ENCODE measurements at regions not wholly inside any gene's neighbourhood (a gene's known extent, or its start where the extent isn't known, plus 50 kb on each side); places are given as distances from the start of the nearest gene placed in this dataset.

DNA sequence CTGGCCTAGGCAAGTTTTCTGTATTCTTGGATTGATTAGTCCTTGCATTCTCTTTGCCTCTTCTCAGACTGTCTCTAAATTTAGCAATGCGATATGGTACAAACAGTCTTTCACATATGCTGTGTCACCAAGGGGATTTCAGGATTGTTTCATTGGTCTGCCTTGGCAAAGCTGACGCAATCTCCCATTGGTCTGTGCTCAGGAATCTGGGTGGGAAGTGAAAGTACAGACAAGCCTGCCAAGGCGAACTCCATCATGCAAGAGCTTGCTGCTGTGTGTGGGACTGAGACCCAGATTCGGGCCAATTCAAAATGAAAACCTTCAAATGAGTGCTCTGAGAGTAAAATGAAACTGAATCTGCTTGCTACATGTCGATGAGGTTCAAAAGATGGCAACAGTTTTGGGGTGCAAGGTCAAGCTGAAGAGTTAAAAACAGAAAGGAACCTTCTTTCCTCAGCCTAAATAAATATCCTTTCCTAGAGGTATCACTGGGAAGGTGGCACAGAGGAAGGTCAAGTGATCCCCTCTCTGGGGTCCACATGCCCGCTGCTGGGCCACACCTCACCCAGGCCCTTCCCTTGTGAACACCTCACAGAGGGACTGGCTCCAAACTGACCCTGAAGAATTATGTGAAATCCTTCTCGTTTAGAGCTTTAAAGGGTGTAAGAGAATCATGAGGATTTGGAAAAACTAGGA, 198.8 kb upstream of the PREP start:
- TF ChIP-seq ZNF274 (IDR thresholded peaks at IDR 0.05; ENCODE audit: low read depth, low read length) (no peak), YY1 (IDR thresholded peaks at IDR 0.05; ENCODE audit: insufficient read depth, insufficient read length) (no peak)
